HG02884 (cell line): ENCODE measurements at regions not wholly inside any gene's neighbourhood (a gene's known extent, or its start where the extent isn't known, plus 50 kb on each side); places are given as distances from the start of the nearest gene placed in this dataset.
"Not testable (repeated sequence)": the region's sequence is repeated elsewhere in the genome, so short reads cannot be mapped to it uniquely, and the experiment has no call there.

Experiments
- ATAC-seq: cut with Tn5 transposase; IDR thresholded peaks from one replicate; pipeline ENCODE4 v1.9.1; 2021; ENCODE audit warnings: mild to moderate bottlenecking, moderate library complexity; ENCODE audit not compliant: unreplicated experiment

- no peak for ATAC-seq
Observed at GRCh38 chr2:208673631-208674030, 267.0 kb downstream of the PTH2R start.

GRCh38 chr2:208674919-208675318 is 268.3 kb downstream of the PTH2R start:
- ATAC-seq = no peak

GRCh38 chr2:208685929-208686328 is 279.3 kb downstream of the PTH2R start:
- ATAC-seq = not testable (repeated sequence)

- no peak for ATAC-seq
Observed at GRCh38 chr2:208686665-208687064, 280.1 kb downstream of the PTH2R start.

- not testable (repeated sequence) for ATAC-seq
Observed at GRCh38 chr2:208687720-208688119, 281.1 kb downstream of the PTH2R start.

- no peak for ATAC-seq
Observed at GRCh38 chr2:208698114-208698513, 291.5 kb downstream of the PTH2R start.

GRCh38 chr2:208708486-208708885 is 301.9 kb downstream of the PTH2R start:
- ATAC-seq = no peak

- no peak for ATAC-seq
Observed at GRCh38 chr2:208711598-208711997, 305.0 kb downstream of the PTH2R start.

GRCh38 chr2:208713066-208713745 is 306.6 kb downstream of the PTH2R start:
- ATAC-seq = no peak

- no peak for ATAC-seq
Observed at GRCh38 chr2:208718828-208719227, 312.2 kb downstream of the PTH2R start.

- ATAC-seq = no peak
Observed at GRCh38 chr2:208722731-208723130, 316.1 kb downstream of the PTH2R start.

GRCh38 chr2:208725280-208725679 is 318.7 kb downstream of the PTH2R start:
- no peak for ATAC-seq

- no peak for ATAC-seq
Observed at GRCh38 chr2:208726242-208726641, 319.6 kb downstream of the PTH2R start.

GRCh38 chr2:208751663-208752415 is 345.2 kb downstream of the PTH2R start:
- not testable (repeated sequence) for ATAC-seq

- ATAC-seq = no peak
Observed at GRCh38 chr2:208757364-208757763, 350.8 kb downstream of the PTH2R start.

GRCh38 chr2:208773074-208773473 is 366.5 kb downstream of the PTH2R start:
- ATAC-seq = not testable (repeated sequence)

- no peak for ATAC-seq
Observed at GRCh38 chr2:208781166-208781565, 374.6 kb downstream of the PTH2R start.

- no peak for ATAC-seq
Observed at GRCh38 chr2:208782097-208782496, 375.5 kb downstream of the PTH2R start.

GRCh38 chr2:208783184-208783583 is 376.6 kb downstream of the PTH2R start:
- no peak for ATAC-seq

- ATAC-seq = not testable (repeated sequence)
Observed at GRCh38 chr2:208784774-208785173, 378.2 kb downstream of the PTH2R start.

- ATAC-seq = no peak
Observed at GRCh38 chr2:208791257-208791656, 384.7 kb downstream of the PTH2R start.

- no peak for ATAC-seq
Observed at GRCh38 chr2:208792766-208793165, 386.2 kb downstream of the PTH2R start.
